Stimulated activated CD4-positive, alpha-beta T cell treated with anti-CD3 and anti-CD28 coated beads, Interleukin-1b, Interleukin-23, amount 100 ng/mL, for 48 hours (primary cell): ENCODE measurements at regions not wholly inside any gene's neighbourhood (a gene's known extent, or its start where the extent isn't known, plus 50 kb on each side); places are given as distances from the start of the nearest gene placed in this dataset.
A peak's percentile ranks its signal among the peaks of the same experiment; 100 is the strongest.

Experiments used
- DNase-seq: peaks from one replicate; pipeline ENCODE4 v3.0.0-alpha.2; 2020

GRCh38 chr7:22561895-22562593, 62.1 kb upstream of the STEAP1B start:
- DNase-seq, result no peak

GRCh38 chr7:22561321-22561811, 61.4 kb upstream of the STEAP1B start:
- DNase-seq, result peak; percentile 14

DNA sequence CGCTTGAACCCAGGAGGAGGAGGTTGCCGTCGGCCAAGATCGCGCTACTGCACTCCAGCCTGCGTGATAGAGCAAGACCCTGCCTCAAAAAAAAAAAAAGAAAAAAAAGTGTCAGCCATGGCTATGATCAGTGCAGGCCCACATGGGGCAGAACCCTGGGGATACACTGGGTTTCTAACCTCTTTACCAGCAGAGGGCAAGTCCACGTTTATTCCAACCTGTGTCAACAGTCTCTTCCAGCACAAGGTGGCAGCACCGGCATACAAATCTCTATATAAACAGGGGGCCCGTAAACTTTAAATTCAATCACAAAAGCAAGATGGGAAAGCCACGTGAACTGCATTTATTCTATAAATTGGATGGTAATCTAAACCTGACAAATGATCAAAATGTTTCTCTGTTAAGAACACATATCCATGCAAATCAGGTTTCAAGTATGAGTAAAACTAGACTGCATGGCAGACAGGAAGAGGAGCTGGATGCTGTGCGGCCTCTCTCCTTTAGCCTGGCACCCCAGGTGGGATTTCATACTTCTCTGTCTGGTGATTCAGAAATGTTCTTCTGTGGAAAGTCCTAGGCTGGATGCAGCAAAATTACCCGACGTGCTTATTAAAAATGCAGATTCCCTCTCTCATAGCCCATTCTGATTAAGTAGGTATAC, 60.0 kb upstream of the STEAP1B start:
- DNase-seq, result peak; percentile 59

DNA sequence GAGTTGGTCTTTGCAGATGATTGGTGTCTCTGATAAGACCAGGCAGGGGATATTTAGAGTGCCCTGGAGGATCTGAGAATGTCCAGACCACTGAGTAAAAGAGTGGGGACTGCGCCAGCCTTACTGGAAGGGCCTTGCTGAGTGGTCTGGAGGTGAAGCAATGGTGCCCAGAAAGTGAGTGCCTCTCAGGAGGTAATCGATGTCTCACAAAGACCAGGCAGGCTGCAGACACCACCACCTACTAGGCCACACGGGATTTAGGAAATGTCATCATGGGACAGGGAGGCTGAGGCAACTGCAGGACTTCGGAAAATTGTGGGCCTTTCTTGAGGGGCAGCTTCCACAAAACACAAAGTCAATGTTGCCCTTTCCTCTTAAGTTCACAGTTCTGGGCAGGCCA, 57.2 kb upstream of the STEAP1B start:
- no peak for DNase-seq

- no peak for DNase-seq
Observed at GRCh38 chr7:22555476-22555875, 55.5 kb upstream of the STEAP1B start.

- DNase-seq, result no peak
Observed at GRCh38 chr7:22554184-22554583, 54.2 kb upstream of the STEAP1B start.

DNA sequence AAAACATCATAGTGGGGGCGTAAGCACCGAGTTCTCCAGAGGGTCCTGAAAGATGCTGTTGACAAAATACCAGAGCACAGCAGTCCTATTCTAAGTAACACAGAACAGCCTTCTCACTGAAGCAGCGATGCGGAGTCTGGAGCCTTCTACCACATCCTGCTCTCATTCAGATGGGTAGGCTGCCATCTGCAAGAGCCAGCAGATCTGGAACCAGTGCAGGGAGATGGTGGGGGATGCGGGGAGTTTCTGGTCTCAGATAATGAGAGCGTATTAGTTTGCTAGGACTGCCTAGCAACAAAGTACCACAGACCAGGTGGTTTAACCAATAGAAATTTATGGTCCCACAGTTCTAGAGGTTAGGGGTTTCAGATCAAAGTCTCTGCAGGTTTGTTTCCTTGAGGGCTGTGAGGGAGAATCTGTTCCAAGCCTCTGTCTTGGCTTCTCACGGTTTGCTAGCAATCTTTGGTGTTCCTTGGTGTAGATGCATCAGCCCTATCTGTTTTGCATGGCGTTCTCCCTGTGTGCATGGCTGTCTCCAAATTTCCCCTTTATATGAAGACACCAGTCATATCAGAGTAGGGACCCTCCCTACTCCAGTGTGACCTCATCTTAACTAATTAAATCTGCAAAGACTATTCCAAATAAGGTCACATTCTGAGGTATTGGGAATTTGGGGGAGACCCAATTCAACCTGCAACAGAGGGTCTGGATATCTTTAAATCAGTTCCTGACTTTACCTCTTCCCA, 52.0 kb upstream of the STEAP1B start:
- no peak for DNase-seq

DNA sequence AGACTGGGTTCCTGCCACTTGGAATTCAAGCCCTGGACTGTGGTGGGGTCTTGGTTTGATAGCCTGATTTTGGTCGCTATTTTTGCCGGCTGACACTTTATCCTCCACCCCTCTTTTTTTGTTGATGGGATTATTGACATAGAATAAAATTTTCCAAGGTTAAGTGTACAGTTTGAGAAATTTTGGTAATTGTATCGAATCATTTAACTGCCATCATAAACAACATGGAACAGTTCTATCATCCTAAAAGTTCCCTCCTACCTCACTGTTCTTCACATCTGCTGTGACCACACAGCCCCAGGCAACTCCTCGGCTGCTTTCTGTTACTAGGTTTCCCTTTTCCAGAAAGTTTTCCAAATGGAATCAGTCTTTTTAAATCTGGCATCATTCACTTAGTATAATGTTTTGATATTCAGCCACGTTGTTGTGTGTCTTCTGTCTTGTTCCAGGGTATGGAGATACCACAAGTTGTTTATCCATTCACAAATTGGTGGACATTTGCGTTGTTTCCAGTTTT, 50.6 kb upstream of the STEAP1B start:
- no peak for DNase-seq

DNA sequence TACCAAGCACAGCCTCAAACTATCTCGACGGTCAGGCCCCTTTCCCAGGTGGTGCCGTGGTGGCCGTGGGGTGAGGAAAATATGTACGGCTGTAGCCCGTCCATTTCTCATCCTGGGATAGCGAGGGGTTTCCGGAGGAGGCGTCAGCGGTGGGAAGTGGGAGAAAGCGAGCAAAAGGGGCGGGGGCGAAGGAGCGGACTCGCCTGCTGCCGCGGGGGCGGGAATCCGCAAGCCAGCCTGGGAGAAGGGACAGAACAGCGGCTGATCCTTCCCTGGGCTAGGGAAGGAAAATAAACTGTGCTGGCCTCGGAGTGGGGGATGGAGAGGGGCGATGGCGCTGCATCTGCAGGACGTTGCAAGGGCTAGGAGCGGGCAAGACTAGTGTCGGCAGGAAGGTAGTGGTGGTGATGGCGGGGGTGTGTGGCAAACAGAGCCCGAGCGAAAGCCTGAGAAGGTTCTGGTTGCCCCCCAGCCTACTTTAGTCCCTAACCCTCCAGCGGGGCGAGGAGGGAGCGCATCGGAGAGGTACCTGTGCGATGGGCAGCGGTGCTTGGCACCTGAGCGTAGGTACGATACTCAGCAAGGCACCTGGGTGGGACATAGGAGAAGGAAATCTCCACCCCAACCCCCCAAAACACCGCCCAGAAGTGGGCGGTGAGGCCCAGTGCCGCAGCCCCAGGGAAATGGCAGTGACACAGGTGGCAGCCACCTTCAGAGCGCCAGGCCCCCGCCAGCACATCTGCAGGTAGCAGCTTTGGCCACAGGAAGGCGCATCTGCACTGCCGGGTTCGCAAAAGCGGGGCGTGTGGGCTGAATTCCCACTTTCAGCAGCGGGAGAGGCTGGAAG, 49.9 kb upstream of the STEAP1B start:
- peak; percentile 35 for DNase-seq
